A549 (cell line): ENCODE measurements at regions not wholly inside any gene's neighbourhood (a gene's known extent, or its start where the extent isn't known, plus 50 kb on each side); places are given as distances from the start of the nearest gene placed in this dataset.

Source experiments
- EHMT2 ChIP-seq: fragments of 200-600 bp; sonication (generic); IDR thresholded peaks from 2 replicates; pipeline ENCODE4 v1.6.1; 2016; ENCODE audit warnings: antibody characterized with exemption, low read depth, mild to moderate bottlenecking, moderate library complexity
- HOXB5 ChIP-seq: fragments of 250-450 bp; sonication (Bioruptor Pico); IDR thresholded peaks from 2 replicates; pipeline ENCODE4 v1.5.0; 2020; ENCODE audit warnings: mild to moderate bottlenecking, moderate library complexity
- NR3C1 ChIP-seq: fragments of >200 bp; sonication (Bioruptor Twin); formaldehyde crosslinking; IDR thresholded peaks from 3 replicates; pipeline ENCODE4 v1.6.1; 2017
- RAD21 ChIP-seq, 2 experiments: fragments of >200 bp in 1 of 2; sonication (Bioruptor Twin) in 1 of 2; formaldehyde crosslinking in 1 of 2; IDR thresholded peaks in 1 of 2; conservative IDR thresholded peaks in 1 of 2; 2 replicates in 1 of 2; 3 replicates in 1 of 2; pipeline ENCODE4 v1.6.1; 2012 to 2018; ENCODE audit warnings: inconsistent platforms in 1 of 2
- TF ChIP-seq, protein P1 (sequence below): fragments of >200 bp; sonication (Bioruptor Twin); formaldehyde crosslinking; IDR thresholded peaks from 3 replicates; pipeline ENCODE4 v1.5.1; 2016
- TF ChIP-seq, protein P2 (sequence below): fragments of >200 bp; sonication (Bioruptor Twin); formaldehyde crosslinking; IDR thresholded peaks from 3 replicates; pipeline ENCODE4 v1.6.1; 2016

DNA sequence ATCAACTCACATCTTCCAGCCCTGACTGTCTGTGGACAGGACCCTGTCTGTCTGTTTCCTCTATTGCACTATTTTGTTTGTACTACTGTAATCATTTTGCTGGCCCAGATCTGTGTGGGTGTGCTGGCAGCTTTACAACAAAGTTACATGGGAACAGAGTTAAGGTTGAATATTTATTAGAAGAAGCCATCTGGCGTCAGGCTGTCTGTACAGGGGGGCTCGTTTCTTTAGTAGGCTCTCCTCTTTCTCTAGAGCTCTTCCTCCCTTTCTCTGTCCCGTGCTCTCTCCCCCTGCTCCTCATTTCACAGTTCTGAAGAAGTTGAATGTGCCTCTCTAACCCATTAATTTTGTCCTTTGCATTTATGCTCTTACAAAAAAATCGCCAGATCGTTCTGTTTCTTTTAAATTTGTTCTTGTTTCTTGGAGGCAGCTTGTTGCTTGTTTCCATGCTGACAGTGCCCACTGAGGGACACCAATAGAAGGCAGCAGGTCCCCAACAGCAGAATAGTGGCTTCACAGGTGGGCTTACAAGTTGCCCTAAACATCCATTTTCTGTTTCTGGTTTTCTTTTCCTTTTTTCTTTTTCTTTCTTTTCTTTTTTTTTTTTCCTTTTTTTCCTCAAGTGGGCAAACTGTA, 315.2 kb upstream of the ZEB2 start:
- TF ChIP-seq, protein P1, sequence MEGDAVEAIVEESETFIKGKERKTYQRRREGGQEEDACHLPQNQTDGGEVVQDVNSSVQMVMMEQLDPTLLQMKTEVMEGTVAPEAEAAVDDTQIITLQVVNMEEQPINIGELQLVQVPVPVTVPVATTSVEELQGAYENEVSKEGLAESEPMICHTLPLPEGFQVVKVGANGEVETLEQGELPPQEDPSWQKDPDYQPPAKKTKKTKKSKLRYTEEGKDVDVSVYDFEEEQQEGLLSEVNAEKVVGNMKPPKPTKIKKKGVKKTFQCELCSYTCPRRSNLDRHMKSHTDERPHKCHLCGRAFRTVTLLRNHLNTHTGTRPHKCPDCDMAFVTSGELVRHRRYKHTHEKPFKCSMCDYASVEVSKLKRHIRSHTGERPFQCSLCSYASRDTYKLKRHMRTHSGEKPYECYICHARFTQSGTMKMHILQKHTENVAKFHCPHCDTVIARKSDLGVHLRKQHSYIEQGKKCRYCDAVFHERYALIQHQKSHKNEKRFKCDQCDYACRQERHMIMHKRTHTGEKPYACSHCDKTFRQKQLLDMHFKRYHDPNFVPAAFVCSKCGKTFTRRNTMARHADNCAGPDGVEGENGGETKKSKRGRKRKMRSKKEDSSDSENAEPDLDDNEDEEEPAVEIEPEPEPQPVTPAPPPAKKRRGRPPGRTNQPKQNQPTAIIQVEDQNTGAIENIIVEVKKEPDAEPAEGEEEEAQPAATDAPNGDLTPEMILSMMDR, result no peak
- TF ChIP-seq NR3C1 (no peak), RAD21 (conservative IDR thresholded peaks at IDR 0.05 in 1 of 2, IDR thresholded peaks at IDR 0.05 in 1 of 2) (no peak), EHMT2 (no peak), HOXB5 (CRISPR knock-in tag) (no peak)
- TF ChIP-seq, protein P2, sequence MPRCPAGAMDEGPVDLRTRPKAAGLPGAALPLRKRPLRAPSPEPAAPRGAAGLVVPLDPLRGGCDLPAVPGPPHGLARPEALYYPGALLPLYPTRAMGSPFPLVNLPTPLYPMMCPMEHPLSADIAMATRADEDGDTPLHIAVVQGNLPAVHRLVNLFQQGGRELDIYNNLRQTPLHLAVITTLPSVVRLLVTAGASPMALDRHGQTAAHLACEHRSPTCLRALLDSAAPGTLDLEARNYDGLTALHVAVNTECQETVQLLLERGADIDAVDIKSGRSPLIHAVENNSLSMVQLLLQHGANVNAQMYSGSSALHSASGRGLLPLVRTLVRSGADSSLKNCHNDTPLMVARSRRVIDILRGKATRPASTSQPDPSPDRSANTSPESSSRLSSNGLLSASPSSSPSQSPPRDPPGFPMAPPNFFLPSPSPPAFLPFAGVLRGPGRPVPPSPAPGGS, result no peak
